GM18870 (cell line): ENCODE measurements at regions not wholly inside any gene's neighbourhood (a gene's known extent, or its start where the extent isn't known, plus 50 kb on each side); places are given as distances from the start of the nearest gene placed in this dataset.
"Not testable (repeated sequence)": the region's sequence is repeated elsewhere in the genome, so short reads cannot be mapped to it uniquely, and the experiment has no call there.

ENCODE experiments used
- ATAC-seq: cut with Tn5 transposase; IDR thresholded peaks from one replicate; pipeline ENCODE4 v1.9.1; 2021; ENCODE audit warnings: moderate library complexity; ENCODE audit not compliant: unreplicated experiment

GRCh38 chr10:4403638-4404252 lies 422.3 kb upstream of the AKR1E2 start:
- no peak for ATAC-seq

GRCh38 chr10:4401080-4401479 lies 424.9 kb upstream of the AKR1E2 start:
- not testable (repeated sequence) for ATAC-seq

GRCh38 chr10:4399556-4399955 lies 426.5 kb upstream of the AKR1E2 start:
- ATAC-seq = no peak

DNA sequence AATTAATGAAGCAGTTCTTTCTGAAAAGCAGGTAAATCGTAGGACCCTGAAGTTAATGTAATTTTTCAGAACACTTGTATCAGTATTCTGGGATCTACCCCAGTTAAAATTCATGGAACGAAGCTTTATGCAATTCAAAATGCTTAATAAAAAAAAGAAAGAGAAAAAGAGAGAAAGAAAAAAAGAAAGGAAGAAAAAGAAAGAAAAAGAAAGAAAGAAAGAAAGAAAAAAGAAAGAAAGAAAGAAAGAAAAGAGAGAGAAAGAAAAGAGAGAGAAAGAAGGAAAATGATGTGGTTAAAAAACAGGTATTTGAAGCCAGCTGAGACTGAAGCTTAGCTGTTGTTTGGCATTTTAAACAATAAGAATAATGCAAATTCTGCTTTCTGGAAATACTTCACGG lies 427.4 kb upstream of the AKR1E2 start:
- no peak for ATAC-seq

DNA sequence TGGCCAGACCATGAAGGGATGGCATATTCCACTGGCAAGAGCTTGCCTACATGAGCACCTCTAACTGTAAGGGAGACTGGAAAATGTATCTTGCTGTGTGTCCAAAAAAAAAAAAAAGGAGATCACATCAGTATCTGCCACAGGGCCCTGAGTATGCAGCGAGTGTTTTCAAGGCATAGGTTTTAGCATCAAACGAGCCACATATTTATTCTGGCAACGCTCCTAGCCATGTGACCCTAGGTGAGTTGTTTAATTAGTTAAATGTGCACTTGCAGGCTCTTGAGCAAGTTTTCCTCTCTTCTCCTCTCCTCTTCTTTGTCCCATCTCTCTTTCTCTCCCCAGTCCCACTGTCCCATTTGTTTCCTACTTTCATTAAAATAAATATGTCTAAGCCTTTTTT lies 428.7 kb upstream of the AKR1E2 start:
- no peak for ATAC-seq

- ATAC-seq = no peak
Measured at GRCh38 chr10:4396401-4397283, 429.4 kb upstream of the AKR1E2 start.

DNA sequence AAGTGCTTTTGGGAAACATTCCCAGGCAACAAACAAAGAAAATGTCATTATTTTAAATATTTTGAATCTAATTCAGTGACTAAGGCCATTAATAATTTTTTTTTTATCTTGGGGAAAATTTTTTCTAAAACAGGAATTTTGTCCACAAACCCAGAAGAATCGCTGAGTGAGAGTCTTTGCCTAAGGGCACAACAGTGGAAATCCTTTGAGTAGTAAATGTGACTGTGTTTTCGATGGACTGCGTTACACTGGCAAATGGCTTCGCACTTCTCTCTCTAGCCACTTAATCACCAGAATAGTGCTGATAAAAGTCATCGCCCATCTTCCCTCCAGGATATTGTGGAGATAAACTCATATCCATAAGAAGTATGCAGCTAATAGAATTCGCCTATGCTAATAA lies 430.3 kb upstream of the AKR1E2 start:
- ATAC-seq = no peak

DNA sequence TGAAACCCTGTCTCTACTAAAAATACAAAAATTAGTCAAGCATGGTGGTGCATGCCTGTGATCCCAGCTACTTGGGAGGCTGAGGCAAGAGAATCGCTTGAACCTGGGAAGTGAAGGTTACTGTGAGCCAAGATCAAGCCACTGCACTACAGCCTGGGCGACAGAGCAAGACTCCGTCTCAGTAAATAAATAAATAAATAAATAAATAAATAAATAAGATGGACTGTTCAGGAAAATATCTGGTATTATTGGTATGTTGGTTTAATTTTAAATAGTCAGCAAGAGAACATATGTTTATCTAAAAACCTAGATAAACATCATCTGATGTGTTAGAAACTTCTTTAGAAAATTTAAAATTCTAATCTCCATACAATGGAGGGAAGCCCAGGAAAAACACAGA lies 431.6 kb upstream of the AKR1E2 start:
- ATAC-seq = not testable (repeated sequence)

GRCh38 chr10:4391683-4392082 lies 434.3 kb upstream of the AKR1E2 start:
- ATAC-seq = no peak

DNA sequence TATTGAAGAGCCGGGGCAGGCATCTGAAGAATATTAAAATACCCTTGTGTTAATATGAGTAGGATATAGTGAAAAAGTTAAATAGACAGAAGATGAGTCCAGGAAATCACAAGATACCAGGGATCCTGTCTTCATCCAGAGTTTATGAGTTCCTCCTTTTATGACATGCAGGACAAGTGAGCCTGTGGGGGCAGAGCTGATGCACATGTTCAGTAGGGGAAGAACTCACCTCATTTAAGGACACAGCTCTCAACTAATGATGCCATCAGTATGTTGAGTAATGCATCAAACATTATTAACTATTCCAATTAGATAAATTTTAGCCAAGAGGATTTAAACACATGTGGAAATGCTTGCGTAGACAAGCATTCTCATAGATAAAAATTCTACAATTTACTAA lies 435.8 kb upstream of the AKR1E2 start:
- no peak for ATAC-seq

DNA sequence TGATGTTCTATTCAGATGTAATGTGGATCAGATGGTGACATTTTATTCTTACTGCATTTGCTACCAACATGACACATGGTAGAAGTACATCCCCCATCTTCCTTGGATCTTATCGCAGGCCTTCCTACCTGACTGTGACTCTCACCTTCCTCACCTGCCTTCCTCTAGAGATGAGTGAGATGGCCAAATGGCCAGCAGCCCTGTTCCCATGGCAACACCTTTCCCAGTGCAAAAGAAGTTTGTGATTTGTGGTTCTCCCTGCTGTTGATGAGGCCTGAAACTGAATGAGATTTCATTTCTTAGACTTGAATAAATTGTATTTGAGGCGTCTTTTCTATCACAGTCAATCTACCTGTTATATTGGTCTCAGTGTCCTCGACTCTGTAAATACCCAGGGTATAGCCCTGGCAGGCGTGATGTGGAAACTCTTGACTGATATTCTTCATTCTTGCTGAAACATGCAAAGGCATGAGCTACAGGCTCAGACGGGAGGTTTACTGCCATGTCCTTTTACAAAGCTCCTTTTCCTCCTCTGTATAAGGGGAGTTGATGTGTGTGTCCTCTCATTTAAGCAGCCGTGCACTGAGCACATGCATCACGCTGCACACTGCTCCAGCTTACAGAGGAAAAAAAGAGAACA lies 440.7 kb upstream of the AKR1E2 start:
- no peak for ATAC-seq

GRCh38 chr10:4384245-4384644 lies 441.8 kb upstream of the AKR1E2 start:
- no peak for ATAC-seq

DNA sequence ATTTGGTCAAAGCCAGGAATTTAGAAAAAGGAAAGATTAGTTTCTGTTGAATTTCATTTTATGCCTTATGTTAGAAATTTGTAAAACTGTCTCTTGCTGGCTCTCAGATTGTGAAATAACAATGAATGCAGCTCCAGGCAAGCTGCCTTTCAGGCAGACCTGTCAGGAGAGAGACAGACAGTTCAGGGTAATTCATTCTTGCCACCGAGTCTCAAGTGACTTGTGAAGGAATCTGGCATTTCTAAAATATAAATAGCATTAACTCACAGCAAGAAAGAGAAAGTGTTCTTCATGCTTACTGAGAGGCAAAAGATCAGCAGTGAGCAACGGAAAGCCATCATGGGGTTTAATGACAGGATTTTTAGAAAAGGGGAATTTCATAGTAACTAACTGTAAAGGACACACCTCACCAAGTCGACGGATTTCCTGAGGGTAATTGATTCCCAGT lies 442.3 kb upstream of the AKR1E2 start:
- no peak for ATAC-seq

DNA sequence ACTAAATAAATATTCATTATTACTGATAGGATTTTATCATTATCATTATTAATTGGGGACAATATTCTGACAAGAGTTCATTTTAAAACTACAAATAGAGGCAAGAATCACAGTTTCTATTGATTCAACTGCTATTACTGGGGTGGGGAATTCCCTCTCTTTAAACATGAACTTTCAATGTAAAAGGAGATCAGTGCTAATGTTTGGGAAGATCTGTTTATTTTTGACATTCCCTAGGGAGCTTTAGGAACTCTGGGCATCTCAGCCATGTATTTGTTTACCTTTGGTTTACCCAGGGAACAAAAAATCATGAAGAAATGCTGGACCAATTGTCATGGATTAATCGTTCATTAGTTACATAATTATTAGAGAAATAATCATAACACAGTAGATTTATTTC lies 443.2 kb upstream of the AKR1E2 start:
- ATAC-seq = no peak

GRCh38 chr10:4373612-4374011 lies 452.4 kb upstream of the AKR1E2 start:
- ATAC-seq = no peak

DNA sequence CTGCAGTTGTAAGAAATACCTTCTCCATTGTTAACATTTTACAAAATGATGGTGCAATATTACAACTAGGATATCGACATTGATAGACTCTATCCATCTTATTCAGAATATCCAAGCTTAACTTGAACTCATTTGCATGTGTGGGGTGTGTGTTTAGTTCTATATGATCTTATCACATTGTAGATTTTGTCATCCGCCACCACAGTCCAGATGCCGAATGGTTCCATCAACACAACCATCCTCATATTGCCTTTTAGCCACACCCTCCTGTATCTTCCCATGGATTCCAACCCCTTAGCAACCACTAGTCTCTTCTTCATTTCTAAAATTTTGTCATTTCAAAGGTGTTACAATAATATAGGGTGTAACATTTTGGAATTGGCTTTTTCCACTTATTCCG lies 452.9 kb upstream of the AKR1E2 start:
- ATAC-seq = no peak

DNA sequence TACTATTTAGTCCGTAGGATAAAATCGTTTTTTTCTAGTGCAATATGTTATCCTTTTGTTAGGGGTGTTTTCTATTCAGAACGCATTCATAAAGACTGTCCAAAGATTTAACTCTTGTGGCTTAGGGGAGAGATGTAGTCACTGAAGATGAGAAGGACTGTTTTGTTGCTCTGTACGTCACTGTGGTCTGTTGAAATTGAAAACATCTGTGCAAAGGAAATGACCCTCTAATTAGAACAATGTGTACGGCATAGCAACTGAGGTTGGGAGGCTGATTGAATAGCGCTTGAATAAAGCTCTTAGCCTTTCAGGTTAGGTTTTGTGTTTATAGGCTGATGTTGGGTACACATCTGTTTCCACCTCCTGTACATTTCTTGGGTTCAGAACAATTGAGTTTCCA lies 453.4 kb upstream of the AKR1E2 start:
- ATAC-seq = no peak

- no peak for ATAC-seq
Measured at GRCh38 chr10:4371691-4372295, 454.2 kb upstream of the AKR1E2 start.

DNA sequence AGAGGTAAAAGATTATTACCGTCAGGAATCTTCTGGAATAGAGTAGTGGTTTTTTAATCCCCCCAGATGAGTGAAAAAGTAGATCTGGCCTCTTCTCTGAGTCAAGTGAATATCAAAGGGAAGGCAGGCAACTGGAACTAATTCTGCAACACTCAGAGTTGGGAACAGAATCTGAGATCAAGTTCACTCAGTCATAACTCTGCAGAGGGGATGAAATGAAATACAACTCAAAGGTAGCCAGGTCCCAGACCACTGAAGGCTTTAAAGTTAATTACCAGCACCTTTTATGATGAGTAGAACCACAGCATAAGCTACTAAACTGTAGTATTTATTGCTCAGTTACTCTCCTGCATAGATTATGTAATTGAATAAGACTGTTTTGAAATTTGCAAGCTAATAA lies 455.6 kb upstream of the AKR1E2 start:
- ATAC-seq = no peak

- ATAC-seq = no peak
Measured at GRCh38 chr10:4361581-4361980, 464.4 kb upstream of the AKR1E2 start.

GRCh38 chr10:4359003-4359402 lies 467.0 kb upstream of the AKR1E2 start:
- no peak for ATAC-seq

GRCh38 chr10:4357911-4358310 lies 468.1 kb upstream of the AKR1E2 start:
- no peak for ATAC-seq
